ENCODE measurements at regions not wholly inside any gene's neighbourhood (a gene's known extent, or its start where the extent isn't known, plus 50 kb on each side); places are given as distances from the start of the nearest gene placed in this dataset.
A peak's percentile ranks its signal among the peaks of the same experiment; 100 is the strongest.

DNA sequence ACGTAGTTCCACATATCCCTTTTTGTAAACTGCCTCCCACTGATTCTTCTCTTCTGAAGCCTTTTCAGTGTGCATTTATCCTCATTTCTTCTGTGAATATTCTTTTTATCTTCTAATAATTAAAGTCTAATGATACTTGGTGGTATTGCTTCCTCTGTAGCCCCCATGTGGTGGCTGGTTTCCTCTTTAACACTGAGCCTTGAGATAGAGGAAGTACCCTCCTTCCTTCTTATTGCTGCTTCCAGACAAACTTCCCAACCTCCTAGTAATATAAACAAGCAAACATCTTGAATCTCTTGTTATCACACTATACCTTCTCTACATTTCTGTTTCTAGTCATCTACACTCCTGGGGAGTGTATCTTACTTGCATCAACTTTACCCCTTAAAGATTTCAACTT is 310.5 kb upstream of the GIMD1 start:
- ChIA-PET CTCF (no interaction called here), POLR2A (no interaction called here)
- DNase-seq (ENCODE audit: low read depth, low spot score): no peak
- H3K4me3 ChIP-seq (ENCODE audit: low read depth, low read length): no peak overlapping the region
- TF ChIP-seq CTCF (IDR thresholded peaks at IDR 0.05; ENCODE audit: insufficient read depth, low read length, missing control alignments): no peak

DNA sequence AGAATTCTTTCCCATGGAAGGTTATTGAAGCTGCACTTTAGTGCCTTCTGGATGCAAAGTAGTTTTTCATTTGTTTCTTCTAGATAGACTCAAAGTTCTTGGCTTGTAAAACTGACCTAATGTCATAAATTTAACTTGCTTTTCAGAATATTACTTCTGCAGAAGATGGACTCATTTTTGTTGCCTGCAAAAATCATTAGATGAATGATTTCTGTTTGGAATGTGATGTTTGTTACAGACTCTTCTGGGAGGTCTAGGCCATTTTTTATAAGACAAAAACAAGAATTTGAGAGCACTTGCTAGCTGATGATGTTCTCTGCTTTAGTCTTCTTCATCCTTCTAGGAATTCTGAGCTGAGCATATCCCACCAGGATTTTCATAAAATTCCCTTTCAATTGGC is 308.6 kb upstream of the GIMD1 start:
- CTCF ChIA-PET: no interaction called here
- POLR2A ChIA-PET: no interaction called here
- no peak overlapping the region for H3K4me3 ChIP-seq (ENCODE audit: low read depth, low read length)
- DNase-seq (ENCODE audit: low read depth, low spot score): no peak
- no peak for TF ChIP-seq CTCF (IDR thresholded peaks at IDR 0.05; ENCODE audit: insufficient read depth, low read length, missing control alignments)

DNA sequence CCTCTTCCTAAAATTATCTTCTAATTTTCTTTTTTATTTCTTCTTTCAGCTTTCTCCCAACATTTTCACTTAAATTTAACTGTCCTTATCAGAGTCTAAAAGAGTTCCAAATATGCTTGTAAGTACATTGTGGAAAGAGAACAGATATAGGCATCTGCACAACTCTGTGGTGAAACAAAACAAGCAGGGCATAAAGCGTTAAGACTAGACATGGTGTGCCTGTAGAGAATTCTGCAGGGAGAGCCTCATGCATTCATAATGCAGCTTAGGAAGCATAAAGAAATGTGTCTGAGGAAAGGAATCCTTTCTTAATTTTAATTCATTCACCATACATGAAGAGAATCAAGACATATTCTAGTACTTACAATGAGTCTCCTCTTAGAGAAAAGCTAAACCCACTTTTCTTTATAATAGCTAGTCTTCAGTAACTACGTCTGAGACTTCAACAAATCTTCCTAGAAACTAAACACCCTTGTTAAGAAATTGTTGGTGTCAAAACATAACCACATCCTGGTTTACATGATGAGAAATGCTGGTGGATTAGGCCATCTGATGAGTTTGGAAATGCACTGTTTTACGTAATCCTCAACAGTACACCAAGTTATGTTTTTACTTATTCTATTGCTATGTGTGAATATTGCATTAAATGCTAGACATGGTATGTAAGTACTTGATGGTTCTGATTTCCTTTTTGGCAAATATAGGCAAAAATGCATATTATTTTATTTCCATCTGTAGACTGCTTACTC is 307.8 kb upstream of the GIMD1 start:
- ChIA-PET POLR2A (no interaction called here), CTCF (no interaction called here)
- DNase-seq (ENCODE audit: low read depth, low spot score): peak; percentile 65
- H3K4me3 ChIP-seq (ENCODE audit: low read depth, low read length): no peak overlapping the region
- no peak for TF ChIP-seq CTCF (IDR thresholded peaks at IDR 0.05; ENCODE audit: insufficient read depth, low read length, missing control alignments)

DNA sequence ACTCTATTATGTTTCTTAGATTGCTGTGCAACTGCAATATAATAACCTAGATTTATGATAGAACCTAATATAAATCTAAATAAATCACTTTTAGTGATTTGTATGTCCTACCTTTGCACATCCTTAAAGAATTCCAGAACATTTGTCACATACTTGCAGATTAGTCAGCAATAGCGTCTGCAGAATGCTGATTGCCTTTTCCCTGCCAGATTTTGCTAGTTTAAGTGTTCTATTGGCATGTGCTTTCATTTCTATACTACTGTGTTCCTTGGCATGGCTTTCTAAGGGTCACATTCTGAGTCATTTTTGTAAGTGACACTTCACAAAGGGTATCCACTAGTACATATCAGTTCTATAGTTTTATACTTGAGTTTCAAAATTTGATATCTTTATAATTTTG is 303.1 kb upstream of the GIMD1 start:
- DNase-seq (ENCODE audit: low read depth, low spot score): peak; percentile 7
- CTCF ChIA-PET: no interaction called here
- TF ChIP-seq CTCF (IDR thresholded peaks at IDR 0.05; ENCODE audit: insufficient read depth, low read length, missing control alignments): no peak
- H3K4me3 ChIP-seq (ENCODE audit: low read depth, low read length): no peak overlapping the region
- POLR2A ChIA-PET: no interaction called here

- POLR2A ChIA-PET: no interaction called here
- no peak for TF ChIP-seq CTCF (IDR thresholded peaks at IDR 0.05; ENCODE audit: insufficient read depth, low read length, missing control alignments)
- DNase-seq (ENCODE audit: low read depth, low spot score): no peak
Measured at GRCh38 chr4:106670976-106671375, 302.4 kb upstream of the GIMD1 start.

GRCh38 chr4:106659371-106659770 is 290.8 kb upstream of the GIMD1 start:
- ChIA-PET CTCF (no interaction called here), POLR2A (no interaction called here)
- no peak overlapping the region for H3K4me3 ChIP-seq (ENCODE audit: low read depth, low read length)
- no peak for DNase-seq (ENCODE audit: low read depth, low spot score)
- no peak for TF ChIP-seq CTCF (IDR thresholded peaks at IDR 0.05; ENCODE audit: insufficient read depth, low read length, missing control alignments)

More at GRCh38 chr4:106670976-106671375, 302.4 kb upstream of the GIMD1 start:
- no peak overlapping the region for H3K4me3 ChIP-seq (ENCODE audit: low read depth, low read length)
- CTCF ChIA-PET: no interaction called here
